Activated effector memory CD4-positive, alpha-beta T cell treated with anti-CD3 and anti-CD28 coated beads, Interleukin-2, amount 50 U/mL, for 16 hours (primary cell): ENCODE measurements at regions not wholly inside any gene's neighbourhood (a gene's known extent, or its start where the extent isn't known, plus 50 kb on each side); places are given as distances from the start of the nearest gene placed in this dataset.
"Not testable (repeated sequence)": the region's sequence is repeated elsewhere in the genome, so short reads cannot be mapped to it uniquely, and the experiment has no call there.

Source experiments
- DNase-seq: peaks from one replicate; pipeline ENCODE4 v3.0.0-alpha.2; 2020

GRCh38 chr9:26562338-26562737 is 330.3 kb downstream of the CAAP1 start:
- DNase-seq: no peak

GRCh38 chr9:26561928-26562327 is 330.7 kb downstream of the CAAP1 start:
- no peak for DNase-seq

- DNase-seq: no peak
Observed at GRCh38 chr9:26559506-26559905, 333.1 kb downstream of the CAAP1 start.

- no peak for DNase-seq
Observed at GRCh38 chr9:26551971-26552370, 340.6 kb downstream of the CAAP1 start.

DNA sequence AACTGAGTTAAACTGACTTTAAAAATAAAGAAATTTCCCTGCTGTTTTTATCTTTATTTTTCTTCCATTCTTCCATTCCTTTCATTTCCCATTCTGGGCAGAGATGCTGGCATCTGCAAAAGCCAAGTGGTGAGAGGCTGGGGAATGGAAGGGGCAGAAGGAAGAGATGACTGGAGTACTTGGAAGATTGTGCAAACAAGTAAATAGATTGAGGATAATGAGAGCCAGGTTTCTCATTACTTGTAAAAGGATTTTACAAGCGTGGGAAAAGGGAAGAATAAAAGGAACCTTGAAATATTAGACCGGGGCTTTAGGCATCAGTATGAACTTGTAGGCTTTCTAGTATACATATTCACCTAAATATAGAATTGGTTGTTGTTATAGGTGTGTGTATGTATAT is 341.2 kb downstream of the CAAP1 start:
- no peak for DNase-seq

- no peak for DNase-seq
Observed at GRCh38 chr9:26548781-26549290, 343.8 kb downstream of the CAAP1 start.

DNA sequence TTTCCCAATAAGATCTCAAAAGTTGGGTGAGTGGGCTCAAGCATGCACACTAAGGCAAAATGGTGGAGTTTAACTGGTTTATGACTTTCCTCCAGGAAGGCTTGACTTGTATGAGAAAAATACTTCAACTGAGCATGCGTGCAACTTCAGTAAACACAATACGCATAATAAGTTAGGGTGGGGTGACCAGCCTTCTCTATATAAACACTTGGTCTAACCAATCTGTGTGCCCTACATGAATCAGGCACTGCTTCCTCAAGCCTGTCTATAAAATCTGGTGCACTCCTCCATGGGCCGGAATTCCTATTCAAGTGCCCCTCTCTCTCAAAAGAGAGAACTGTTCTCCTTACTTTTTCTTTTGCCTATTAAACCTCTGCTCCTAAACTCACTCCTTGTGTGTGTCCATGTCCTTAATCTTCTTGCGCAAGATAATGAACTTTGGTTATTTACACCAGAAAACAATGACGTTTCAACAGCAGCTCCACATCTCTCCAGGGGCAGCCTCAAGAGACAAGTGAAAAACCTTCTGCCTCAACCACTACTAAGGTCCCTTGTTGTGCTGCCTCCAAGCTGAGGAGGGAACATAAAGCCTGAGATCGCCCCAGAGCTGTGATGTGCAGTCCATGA is 352.6 kb downstream of the CAAP1 start:
- no peak for DNase-seq

DNA sequence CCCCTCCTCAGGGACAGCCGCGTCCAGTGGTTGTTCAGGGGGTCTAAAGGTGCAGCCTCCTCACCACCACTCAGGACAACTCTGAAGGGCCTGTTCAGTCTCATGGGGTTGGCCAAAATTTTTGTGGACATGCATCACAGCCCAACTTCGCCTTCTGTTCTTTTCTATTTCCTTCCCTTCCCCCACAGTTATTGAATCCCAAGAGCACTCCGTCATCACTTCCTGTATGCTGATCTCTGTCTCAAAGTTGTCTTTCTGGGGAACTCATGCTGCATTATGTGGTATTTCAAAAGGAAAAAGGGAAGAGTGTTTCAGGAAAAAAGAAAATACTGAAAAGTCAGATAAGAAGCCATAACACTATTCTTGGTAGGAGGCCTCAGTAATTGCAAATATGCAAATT is 355.4 kb downstream of the CAAP1 start:
- no peak for DNase-seq

DNA sequence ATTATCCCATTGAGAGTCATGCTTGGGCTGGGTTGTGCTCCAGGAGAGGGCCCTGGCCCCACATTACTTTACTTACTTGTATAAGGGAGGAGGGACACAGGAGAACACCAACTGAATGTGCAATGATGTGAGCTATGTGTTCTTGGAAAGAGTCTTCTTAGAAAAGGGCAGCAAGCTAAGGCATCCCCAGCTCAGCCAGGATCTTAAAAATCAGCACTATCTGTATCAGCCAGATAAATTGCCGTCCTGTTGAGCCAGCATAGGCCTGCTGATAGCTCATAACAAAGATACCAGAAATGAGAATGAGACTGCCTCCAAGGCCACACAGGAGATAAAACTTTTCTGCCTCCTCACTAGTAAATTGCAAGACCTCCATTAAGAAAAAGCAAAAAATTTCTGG is 357.5 kb downstream of the CAAP1 start:
- no peak for DNase-seq

DNA sequence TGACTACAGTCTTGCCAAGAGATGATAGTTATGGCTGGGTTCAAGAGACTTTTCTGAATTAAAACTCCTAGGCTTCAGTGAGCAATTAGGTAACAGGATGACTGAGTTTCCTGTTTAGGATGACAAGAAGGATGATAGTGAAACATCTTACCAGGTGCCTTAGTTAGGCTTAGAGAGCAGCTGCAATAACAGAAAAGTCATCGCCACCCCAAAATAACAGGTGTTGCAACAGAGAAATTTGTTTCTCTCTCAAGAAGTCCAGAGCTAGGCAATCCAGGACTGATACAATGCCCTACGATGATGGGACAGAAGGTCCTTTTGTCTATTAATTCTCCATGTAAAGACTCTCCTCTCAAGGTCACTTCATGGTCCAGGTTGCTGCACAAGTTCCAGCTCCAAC is 361.8 kb downstream of the CAAP1 start:
- no peak for DNase-seq

DNA sequence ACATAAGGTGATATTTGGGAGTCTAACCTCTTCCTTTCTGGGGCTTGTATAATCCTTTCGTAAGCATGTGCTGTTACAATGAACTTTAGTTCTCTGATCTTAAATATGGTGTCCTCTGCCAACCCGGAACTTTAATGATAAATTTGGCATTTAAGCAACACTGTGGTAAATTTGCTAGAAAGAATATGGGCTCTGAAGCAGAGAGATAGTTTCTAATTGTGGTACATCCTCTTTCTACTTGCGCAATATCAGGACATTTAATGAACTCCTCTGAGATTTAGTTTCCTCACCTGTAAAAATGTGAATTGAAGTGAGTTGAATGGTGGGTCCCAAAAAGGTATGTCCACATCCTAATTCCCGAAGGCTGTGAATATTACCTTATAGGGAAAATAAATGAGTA is 364.7 kb downstream of the CAAP1 start:
- no peak for DNase-seq

GRCh38 chr9:26524267-26524666 is 368.3 kb downstream of the CAAP1 start:
- DNase-seq: no peak

GRCh38 chr9:26523577-26523976 is 369.0 kb downstream of the CAAP1 start:
- no peak for DNase-seq

DNA sequence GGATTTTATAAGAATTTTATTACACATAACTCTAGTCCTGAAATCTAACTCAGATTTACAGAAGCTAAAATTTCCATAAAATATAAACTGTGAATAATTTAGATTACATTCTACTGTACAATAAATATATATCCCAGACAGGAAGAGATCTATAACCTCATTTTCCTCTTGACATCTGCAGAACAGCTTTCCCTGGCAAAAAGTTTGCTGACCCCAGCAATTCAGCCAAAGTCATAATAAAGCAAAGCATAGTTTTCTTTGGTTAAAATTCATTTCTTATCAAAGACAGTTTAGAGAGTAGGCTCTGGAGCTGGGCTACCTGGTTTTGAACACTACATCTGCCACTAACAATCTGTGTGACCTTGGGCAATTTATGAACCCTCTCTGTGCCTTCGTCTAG is 372.5 kb downstream of the CAAP1 start:
- DNase-seq: no peak

DNA sequence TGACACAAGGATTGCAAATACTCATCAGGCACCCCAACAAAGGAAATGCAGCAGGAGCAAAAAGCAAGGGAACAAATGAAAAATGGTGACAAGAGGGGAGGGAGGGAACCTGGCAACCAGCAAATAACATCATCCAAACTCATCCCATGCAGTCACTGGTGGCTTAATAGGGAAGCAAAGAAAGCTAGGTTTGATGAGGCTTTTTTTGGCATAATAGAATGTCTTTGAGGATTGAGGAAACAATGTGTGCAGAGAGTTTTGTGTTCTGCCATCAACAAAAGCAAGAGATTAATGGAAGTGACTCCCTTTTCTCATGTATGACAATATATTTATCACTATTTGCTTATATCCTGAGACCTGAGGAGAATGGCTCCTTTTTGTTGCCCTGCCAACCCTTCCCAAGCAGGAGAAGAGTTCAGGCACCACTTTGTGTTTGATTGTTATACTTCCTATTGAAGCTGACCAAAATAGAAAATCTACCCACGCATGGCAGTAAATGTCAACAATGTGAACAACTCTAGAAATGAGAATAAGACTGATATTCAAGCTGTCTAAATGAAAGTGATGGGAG is 375.7 kb downstream of the CAAP1 start:
- DNase-seq: no peak

DNA sequence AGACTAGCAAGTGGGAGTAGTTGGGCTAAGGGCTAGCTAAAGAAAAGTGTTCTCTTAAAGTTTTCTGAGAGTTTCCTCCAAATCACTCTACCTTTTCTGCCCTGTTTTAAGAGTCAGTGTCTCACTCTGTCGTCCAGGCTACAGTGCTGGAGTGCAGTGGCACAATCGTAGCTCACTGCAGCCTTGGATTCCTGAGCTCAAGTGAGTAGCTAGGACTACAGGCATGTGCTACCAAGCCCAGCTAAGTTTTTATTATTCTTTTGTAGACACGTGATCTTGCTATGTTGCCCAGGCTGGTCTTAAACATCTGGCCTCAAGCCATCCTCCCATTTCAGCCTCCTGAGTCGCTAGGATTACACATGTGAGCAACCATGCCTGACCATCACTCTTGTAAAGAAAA is 378.9 kb downstream of the CAAP1 start:
- no peak for DNase-seq

DNA sequence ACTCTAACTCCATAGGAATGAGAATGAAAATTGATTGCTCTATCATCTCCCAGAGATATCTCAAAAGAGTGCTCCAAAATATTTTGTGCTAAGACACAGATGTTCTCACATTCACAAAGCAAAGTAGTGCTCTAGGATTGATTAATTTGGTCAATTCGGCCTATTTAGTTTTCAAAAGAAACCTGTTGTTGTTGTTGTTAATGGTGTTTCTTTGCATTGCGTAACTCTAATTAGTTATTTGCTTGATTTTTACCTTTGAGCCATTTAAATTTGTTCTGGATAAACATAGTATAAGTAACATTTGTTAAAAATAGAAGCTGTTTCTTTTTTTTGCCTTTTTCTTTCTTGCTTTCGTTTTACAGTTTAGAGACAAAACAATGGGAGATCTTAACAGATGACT is 382.5 kb downstream of the CAAP1 start:
- DNase-seq: no peak

DNA sequence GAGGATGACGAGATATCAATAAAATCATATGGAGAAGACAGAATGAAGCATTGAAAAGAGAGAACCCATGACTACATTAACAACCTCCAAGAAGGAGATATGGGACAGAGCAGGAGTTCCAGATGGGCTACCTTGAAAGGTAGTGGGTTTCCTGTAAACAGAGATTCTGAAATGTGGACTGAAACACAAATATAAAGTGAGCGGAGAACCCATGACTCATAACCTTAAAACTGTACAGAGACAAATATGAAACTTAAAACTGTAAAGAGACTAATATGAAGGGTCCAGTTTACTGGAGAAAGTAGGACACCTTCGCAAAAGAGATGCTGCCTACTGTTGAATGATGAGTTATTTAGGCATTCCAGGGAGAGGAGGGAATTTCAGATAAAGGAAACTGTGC is 383.7 kb downstream of the CAAP1 start:
- DNase-seq: no peak

GRCh38 chr9:26504057-26504456 is 388.5 kb downstream of the CAAP1 start:
- no peak for DNase-seq

- DNase-seq: no peak
Observed at GRCh38 chr9:26502311-26502710, 390.3 kb downstream of the CAAP1 start.

DNA sequence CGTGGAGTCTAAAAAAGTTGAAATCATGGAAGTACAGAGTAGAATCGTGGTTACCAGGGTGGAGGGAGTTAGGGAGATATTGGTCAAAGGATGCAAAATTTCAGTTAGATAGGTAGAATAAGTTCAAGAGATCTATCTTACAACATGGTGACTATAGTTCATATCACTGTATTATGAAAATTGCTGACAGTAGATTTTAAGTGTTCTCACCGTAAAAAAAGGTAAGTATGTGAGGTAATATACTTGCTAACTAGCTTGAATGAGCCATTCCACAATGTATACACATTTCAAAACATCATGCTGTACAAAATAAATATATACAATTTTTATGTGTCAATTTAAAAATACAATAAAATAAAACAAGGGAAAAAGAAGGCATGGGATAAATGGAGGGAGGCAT is 392.1 kb downstream of the CAAP1 start:
- DNase-seq: no peak

DNA sequence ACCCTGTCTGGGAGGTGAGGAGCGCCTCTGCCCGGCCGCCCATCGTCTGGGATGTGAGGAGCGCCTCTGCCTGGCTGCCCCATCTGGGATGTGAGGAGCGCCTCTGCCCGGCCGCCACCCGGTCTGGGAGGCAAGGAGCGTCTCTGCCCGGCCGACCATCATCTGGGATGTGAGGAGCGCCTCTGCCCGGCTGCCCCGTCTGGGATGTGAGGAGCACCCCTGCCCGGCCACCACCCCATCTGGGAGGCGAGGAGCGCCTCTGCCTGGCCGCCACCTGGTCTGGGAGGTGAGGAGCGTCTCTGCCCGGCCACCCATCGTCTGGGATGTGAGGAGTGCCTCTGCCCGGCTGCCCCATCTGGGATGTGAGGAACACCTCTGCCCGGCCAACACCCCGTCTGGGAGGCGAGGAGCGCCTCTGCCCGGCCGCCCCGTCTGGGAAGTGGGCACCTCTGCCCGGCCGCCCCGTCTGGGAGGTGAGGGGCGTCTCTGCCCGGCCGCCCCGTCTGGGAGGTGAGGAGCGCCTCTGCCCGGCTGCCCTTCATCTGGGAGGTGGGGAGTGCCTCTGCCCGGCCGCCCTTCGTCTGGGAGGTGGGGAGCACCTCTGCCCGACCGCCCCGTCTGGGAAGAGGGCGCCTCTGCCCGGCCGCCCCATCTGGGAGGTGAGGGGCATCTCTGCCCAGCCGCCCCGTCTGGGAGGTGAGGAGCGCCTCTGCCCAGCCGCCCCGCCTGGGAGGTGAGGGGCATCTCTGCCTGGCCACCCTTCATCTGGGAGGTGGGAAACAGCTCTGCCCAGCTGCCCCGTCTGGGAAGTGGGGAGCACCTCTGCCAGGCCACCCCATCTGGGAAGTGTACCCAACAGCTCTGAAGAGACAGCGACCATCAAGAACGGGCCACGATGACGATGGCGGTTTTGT is 399.7 kb downstream of the CAAP1 start:
- not testable (repeated sequence) for DNase-seq

DNA sequence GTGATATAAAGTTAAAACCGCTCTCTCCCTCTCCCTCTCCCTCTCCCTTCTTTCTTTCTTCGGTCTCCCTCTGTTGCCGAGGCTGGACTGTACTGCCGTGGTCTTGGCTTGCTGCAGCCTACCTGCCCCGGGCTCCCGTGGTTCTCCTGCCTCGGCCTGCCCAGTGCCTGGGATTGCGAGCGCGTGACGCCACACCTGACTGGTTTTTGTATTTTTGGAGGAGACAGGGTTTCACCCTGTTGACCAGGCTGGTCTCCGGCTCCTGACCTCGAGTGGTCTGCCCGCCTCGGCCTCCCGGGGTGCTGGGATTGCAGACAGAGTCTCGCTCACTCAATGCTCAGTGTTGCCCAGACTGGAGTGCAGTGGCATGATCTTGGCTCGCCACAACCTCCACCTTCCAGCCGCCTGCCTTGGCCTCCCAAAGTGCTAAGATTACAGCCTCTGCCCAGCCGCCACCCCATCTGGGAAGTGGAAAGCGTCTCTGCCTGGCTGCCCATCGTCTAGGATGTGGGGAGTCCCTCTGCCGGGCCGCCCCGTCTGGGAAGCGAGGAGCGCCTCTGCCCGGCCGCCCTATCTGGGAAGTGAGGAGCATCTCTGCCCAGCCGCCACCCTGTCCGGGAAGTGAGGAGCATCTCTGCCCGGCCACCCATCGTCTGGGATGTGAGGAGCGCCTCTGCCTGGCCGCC is 400.5 kb downstream of the CAAP1 start:
- DNase-seq: not testable (repeated sequence)
